ENCODE measurements at regions not wholly inside any gene's neighbourhood (a gene's known extent, or its start where the extent isn't known, plus 50 kb on each side); places are given as distances from the start of the nearest gene placed in this dataset.
A peak's percentile ranks its signal among the peaks of the same experiment; 100 is the strongest.

GRCh38 chr16:87552072-87552718 is 50.1 kb upstream of the JPH3 start:
- DNase-seq, result no peak

GRCh38 chr16:87551487-87551886 is 50.8 kb upstream of the JPH3 start:
- no peak for DNase-seq

GRCh38 chr16:87550495-87550961 is 51.8 kb upstream of the JPH3 start:
- DNase-seq, result peak; percentile 44

- DNase-seq, result no peak
Observed at GRCh38 chr16:87549627-87550494, 52.4 kb upstream of the JPH3 start.

- no peak for DNase-seq
Observed at GRCh38 chr16:87548046-87548445, 54.3 kb upstream of the JPH3 start.

- DNase-seq, result peak; percentile 26
Observed at GRCh38 chr16:87543436-87544191, 50.8 kb upstream of the ZCCHC14 start.

GRCh38 chr16:87542531-87543102 is 49.8 kb upstream of the ZCCHC14 start:
- no peak for DNase-seq

All from RPMI8226 (cell line).